HepG2 (cell line): ENCODE measurements at regions not wholly inside any gene's neighbourhood (a gene's known extent, or its start where the extent isn't known, plus 50 kb on each side); places are given as distances from the start of the nearest gene placed in this dataset.

Experiments used
- AKNA ChIP-seq: sonication (generic); formaldehyde crosslinking; IDR thresholded peaks from 2 replicates; pipeline ENCODE4 v1.4.0; 2020; ENCODE audit warnings: missing genetic modification reagents, borderline replicate concordance
- BRD4 ChIP-seq: sonication (generic); formaldehyde crosslinking; IDR thresholded peaks from 2 replicates; pipeline ENCODE4 v1.4.0; 2020; ENCODE audit warnings: missing genetic modification reagents
- JUND ChIP-seq: sonication (generic); formaldehyde crosslinking; IDR thresholded peaks from 2 replicates; pipeline ENCODE4 v1.8.0; 2022; ENCODE audit warnings: mild to moderate bottlenecking, missing genetic modification reagents
- KDM1A ChIP-seq: IDR thresholded peaks from 2 replicates; pipeline ENCODE4 v1.6.1; 2016; ENCODE audit warnings: missing compliant biosample characterization
- SOX6 ChIP-seq, 2 experiments: fragments of 450-650 bp in 1 of 2; sonication (generic) in 1 of 2; formaldehyde crosslinking in 1 of 2; IDR thresholded peaks; 2 replicates each; pipeline versions ENCODE4 v1.4.0 to v1.6.1; 2017 to 2020; ENCODE audit warnings: antibody characterized with exemption in 1 of 2, mild to moderate bottlenecking in 1 of 2, missing genetic modification reagents in 1 of 2
- THYN1 ChIP-seq: sonication (generic); formaldehyde crosslinking; IDR thresholded peaks from 2 replicates; pipeline ENCODE4 v1.8.1; 2023; ENCODE audit warnings: low read depth, mild to moderate bottlenecking, moderate library complexity, missing genetic modification reagents, borderline replicate concordance
- ZFP36L2 ChIP-seq: sonication (generic); formaldehyde crosslinking; IDR thresholded peaks from 2 replicates; pipeline ENCODE4 v1.4.0; 2020; ENCODE audit warnings: missing genetic modification reagents
- TF ChIP-seq, protein P1 (sequence below): sonication (generic); formaldehyde crosslinking; IDR thresholded peaks from 2 replicates; pipeline ENCODE4 v1.5.0; 2020; ENCODE audit warnings: mild to moderate bottlenecking, missing genetic modification reagents, moderate library complexity

DNA sequence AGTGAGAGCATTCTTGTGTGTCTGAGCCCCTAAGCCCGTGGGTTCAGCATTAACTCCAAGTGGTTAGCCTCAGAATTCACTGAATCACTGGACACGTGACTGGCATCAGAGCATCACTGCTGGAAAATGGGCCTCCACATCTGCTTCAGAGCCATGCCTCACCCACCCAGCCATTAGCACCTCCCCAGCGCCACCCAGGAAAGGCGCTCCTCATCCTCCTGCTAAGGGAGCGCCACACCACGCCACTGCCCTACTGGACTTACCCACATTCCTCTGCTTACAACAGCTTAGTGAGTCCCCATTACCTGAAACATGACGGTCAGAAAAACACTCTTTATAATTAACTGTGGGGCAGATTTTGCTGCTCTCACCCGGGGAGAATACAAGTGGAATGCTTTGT, 442.6 kb upstream of the MYT1L start:
- TF ChIP-seq, protein P1, sequence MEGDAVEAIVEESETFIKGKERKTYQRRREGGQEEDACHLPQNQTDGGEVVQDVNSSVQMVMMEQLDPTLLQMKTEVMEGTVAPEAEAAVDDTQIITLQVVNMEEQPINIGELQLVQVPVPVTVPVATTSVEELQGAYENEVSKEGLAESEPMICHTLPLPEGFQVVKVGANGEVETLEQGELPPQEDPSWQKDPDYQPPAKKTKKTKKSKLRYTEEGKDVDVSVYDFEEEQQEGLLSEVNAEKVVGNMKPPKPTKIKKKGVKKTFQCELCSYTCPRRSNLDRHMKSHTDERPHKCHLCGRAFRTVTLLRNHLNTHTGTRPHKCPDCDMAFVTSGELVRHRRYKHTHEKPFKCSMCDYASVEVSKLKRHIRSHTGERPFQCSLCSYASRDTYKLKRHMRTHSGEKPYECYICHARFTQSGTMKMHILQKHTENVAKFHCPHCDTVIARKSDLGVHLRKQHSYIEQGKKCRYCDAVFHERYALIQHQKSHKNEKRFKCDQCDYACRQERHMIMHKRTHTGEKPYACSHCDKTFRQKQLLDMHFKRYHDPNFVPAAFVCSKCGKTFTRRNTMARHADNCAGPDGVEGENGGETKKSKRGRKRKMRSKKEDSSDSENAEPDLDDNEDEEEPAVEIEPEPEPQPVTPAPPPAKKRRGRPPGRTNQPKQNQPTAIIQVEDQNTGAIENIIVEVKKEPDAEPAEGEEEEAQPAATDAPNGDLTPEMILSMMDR (CRISPR knock-in tag): no peak
- TF ChIP-seq THYN1 (CRISPR knock-in tag) (no peak), BRD4 (no peak), ZFP36L2 (CRISPR knock-in tag) (no peak), KDM1A (no peak), AKNA (CRISPR knock-in tag) (no peak), JUND (CRISPR knock-in tag) (no peak), SOX6 (IDR thresholded peaks at IDR 0.05) (no peak), SOX6 (CRISPR knock-in tag; IDR thresholded peaks at IDR 0.05) (no peak)
